Prostate gland (tissue), 2 donors: ENCODE measurements at regions not wholly inside any gene's neighbourhood (a gene's known extent, or its start where the extent isn't known, plus 50 kb on each side); places are given as distances from the start of the nearest gene placed in this dataset.

ENCODE experiments used
- POLR2AphosphoS5 ChIP-seq: sonication (generic); formaldehyde crosslinking; IDR thresholded peaks from one replicate; pipeline ENCODE4 v1.6.1; 2017; ENCODE audit warnings: antibody characterized with exemption
- TF ChIP-seq, protein P1 (sequence below), 4 experiments: fragments of 200-600 bp in 2 of 4; fragments of 450-650 bp in 2 of 4; sonication (generic) in 2 of 4; IDR thresholded peaks; 1 replicate in 3 of 4; 2 replicates in 1 of 4; pipeline ENCODE4 v1.5.1; 2016 to 2019; ENCODE audit warnings: antibody characterized with exemption in 4 of 4, mild to moderate bottlenecking in 2 of 4, moderate library complexity in 2 of 4

DNA sequence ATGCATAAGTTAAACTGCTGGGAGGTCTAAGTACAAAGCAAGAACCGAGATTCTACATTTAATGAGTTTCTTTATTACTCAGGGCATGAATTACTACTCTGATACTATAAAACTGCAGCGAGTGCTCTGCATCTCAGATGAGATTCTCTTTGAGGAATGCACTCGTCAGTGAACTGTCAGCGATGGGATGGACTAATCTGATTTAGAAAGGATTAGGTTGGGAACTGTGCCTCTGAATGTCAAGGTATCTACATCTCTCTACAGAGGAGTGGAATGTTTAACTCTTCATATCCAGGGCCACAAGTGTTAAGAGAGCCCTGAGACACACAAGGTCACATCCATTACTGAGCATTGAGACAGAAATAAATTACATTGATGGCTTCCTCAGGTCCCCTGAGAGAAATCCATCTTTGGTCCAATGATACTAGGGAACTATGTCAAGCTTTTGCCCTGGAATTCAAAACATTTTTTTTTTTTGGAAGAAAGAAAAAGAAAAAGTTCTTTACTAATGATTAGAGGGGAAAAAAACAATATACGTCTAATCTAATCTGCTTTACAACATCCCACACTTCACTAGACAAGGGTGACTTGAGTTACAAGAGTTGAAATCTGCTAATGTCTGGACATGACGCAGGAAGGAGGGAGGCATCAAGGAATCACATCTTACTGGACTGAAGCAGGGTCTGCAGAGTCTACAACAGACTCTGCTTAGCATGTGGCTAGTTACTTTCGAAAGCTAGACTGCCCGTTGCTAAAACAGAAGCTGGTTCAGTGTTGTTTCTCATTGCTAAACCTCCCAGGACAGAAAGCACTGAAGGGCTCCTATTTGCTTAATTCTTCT, 270.0 kb upstream of the TLE4 start:
- no peak for TF ChIP-seq POLR2AphosphoS5
- TF ChIP-seq, protein P1, sequence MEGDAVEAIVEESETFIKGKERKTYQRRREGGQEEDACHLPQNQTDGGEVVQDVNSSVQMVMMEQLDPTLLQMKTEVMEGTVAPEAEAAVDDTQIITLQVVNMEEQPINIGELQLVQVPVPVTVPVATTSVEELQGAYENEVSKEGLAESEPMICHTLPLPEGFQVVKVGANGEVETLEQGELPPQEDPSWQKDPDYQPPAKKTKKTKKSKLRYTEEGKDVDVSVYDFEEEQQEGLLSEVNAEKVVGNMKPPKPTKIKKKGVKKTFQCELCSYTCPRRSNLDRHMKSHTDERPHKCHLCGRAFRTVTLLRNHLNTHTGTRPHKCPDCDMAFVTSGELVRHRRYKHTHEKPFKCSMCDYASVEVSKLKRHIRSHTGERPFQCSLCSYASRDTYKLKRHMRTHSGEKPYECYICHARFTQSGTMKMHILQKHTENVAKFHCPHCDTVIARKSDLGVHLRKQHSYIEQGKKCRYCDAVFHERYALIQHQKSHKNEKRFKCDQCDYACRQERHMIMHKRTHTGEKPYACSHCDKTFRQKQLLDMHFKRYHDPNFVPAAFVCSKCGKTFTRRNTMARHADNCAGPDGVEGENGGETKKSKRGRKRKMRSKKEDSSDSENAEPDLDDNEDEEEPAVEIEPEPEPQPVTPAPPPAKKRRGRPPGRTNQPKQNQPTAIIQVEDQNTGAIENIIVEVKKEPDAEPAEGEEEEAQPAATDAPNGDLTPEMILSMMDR (IDR thresholded peaks at IDR 0.05), result no peak
